Stimulated activated naive CD8-positive, alpha-beta T cell treated with anti-CD3 and anti-CD28 coated beads, Interleukin-15, amount 100 ng/mL, for 72 hours (primary cell): ENCODE measurements at regions not wholly inside any gene's neighbourhood (a gene's known extent, or its start where the extent isn't known, plus 50 kb on each side); places are given as distances from the start of the nearest gene placed in this dataset.

Experiments used
- ATAC-seq: fragments of 150-1000 bp; cut with Tn5 transposase; 2 replicates; pipeline ENCODE4 v1.10.0; 2021; ENCODE audit warnings: mild to moderate bottlenecking, moderate library complexity
- DNase-seq, 2 donors: peaks; one replicate each; pipeline ENCODE4 v3.0.0; 2021 to 2022
- H3K27ac Mint-ChIP-seq, 2 donors: one replicate each; pipeline ENCODE4 v1.8.0; 2022; ENCODE audit warnings: mild to moderate bottlenecking in 2 of 2, mixed read lengths in 2 of 2, moderate library complexity in 2 of 2
- H3K27me3 Mint-ChIP-seq: one replicate; pipeline ENCODE4 v1.8.0; 2022; ENCODE audit warnings: mixed read lengths
- H3K4me1 Mint-ChIP-seq: one replicate; pipeline ENCODE4 v1.8.0; 2022; ENCODE audit warnings: mild to moderate bottlenecking, mixed read lengths
- H3K4me3 Mint-ChIP-seq, 2 donors: one replicate each; pipeline ENCODE4 v1.8.0; 2022; ENCODE audit warnings: mild to moderate bottlenecking in 2 of 2, mixed read lengths in 2 of 2, moderate library complexity in 1 of 2
- H3K9me3 Mint-ChIP-seq, 2 donors: one replicate each; pipeline ENCODE4 v1.8.0; 2022; ENCODE audit warnings: mixed read lengths in 2 of 2

DNA sequence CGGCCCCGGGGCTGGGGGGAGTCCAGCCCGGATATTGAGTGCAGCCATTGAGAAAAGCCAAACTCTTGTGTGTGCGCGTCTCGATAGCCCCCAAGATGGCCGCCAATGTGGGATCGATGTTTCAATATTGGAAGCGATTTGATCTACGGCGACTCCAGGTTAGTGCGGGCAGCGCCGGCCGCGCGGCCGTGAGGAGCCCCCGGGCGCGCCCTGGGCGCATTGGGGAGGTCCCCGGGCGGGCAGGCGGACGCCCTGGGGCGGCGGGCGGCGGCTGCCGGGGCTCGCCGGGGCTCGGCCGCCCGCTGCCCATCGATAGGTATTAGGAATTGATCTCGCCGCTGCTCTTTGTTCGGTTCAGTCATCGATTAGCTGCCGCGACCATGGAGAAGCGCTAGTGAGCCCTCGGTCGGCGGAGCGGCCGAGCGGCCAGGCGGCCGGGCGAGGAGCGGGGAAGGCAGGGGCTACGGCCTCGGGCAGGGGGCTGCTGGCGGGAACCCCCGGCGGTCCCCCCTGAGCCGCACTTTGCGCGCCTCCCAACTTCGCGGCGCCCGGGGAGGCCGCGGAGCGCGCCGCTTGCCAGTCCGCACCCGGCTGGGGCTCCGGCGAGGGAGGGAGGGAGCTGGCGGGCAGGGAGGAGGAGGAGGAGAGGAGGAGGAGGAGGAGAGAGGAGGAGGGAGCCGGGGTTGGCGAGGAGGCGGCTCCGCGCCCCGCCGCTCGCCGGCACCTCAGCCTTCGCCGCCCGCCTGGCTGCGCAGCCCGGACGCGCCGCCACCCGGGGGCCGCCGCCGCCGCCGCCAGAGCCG is 113.9 kb upstream of the MYL2 start, which contains the start of gene CUX2:
Gene CUX2, plus strand, starts transcription at position 83 of the 803 bp plus-strand sequence.
- Mint-ChIP-seq H3K4me3 (peak within 1 kb of the TSS; percentile 80 to 87), H3K27me3 (peaks cover 84% of the 10 kb centered on the region), H3K4me1 (peaks cover 26% of the 10 kb centered on the region), H3K9me3 (no peaks in the 10 kb centered on the region), H3K27ac (peak within 1 kb of the TSS in 1 of 2 donors; percentile 14)
- peak in 1 of 2 donors; percentile 8 for DNase-seq
- peak; percentile 39 for ATAC-seq

DNA sequence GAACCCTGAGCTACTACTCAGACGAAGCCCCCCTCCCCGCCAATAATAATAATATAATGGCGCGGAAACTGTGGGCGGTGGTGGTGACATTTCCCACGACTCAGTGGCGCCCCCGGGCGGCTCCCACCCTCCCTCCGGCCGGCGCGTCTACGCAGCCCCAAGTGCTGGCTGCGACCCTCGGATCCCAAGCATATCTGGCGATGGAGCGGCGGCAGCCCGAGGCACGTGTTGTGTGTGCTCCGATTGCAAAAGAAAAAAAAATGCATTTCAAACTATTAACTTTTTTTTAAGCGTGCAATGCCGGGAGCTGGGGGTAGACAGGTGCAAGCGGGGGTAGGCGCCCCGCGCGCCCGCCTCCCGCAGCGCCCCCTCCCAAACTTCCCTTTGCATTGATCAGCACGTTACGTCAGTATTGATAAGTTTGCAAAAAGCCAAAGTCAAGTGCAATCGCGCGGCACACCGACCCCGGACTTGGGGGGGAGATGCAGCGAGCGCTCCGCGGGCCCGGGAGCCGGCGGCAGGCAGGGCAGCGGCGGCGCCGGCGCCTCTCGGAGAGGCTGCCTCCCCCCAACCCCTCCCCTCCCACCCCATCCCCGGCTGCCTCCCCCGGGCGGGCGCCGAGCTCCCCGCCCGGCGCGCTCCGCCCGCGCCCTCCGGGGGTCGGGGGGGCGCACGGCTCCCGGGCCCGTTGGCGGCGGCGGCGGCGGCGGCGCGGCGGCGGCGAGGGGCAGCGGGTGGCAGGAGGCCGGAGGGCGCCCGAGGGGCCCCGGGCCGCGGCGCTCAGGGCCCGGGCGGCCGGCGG is 113.1 kb upstream of the MYL2 start:
- peaks cover 81% of the 10 kb centered on the region for H3K27me3 Mint-ChIP-seq
- H3K4me3 Mint-ChIP-seq = peak overlapping the region; percentile 53 to 65
- DNase-seq (no peak), ATAC-seq (peak; percentile 18)
- H3K9me3 Mint-ChIP-seq = no peaks in the 10 kb centered on the region
- H3K27ac Mint-ChIP-seq = no peak overlapping the region
- H3K4me1 Mint-ChIP-seq = peaks cover 26% of the 10 kb centered on the region

DNA sequence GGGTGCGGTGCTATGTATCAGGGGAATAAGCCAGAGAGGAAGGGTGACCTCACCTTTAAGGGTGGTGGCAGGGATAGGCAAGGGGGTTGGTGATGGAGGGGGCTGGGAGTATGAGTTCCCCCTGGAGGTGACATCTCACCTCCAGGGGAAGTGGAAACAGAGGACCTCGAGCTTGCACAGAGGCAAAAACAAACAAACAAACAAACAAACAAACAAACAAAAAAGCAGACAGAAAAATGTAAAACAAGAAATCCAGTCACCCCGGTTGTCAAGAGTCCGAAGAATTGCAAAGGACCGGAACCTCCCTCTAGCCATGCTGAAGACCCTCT is 112.2 kb upstream of the MYL2 start:
- Mint-ChIP-seq H3K4me3 (peak overlapping the region; percentile 52 to 72), H3K9me3 (no peaks in the 10 kb centered on the region), H3K27me3 (peaks cover 74% of the 10 kb centered on the region), H3K27ac (no peak overlapping the region), H3K4me1 (peaks cover 26% of the 10 kb centered on the region)
- ATAC-seq = no peak
- no peak for DNase-seq

DNA sequence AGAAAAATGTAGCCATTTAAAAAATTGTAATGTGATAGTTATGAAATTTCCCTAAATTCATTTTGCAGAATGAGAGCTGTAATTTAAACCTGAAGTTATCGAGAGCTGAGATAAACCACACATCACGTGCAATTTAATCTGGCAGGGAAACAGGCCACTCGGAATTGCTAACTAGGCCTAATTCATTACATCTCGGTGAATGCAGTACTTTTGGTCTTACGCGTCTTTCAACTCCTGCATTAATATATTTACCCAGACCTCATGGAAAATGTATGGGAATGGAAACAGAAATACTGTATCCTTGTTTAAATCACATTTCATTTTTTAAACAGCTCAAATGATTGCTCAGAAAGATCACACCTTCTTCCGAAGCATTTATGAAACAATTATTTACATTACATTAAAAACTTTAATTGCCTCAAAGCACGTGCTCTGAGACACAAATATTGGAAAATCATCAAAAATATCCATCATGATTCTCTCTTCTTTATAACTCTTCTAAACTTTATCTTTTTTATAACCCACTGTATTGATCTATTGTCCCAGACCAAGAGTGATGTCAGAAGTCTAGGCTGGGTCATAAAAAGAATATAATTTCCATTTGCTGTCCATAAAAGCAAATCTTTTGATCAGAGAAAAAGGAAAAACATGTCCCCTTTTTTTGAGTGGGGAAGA is 111.7 kb upstream of the MYL2 start:
- no peak for DNase-seq
- no peaks in the 10 kb centered on the region for H3K9me3 Mint-ChIP-seq
- H3K4me3 Mint-ChIP-seq = peak overlapping the region; percentile 52 to 72
- peaks cover 69% of the 10 kb centered on the region for H3K27me3 Mint-ChIP-seq
- peaks cover 26% of the 10 kb centered on the region for H3K4me1 Mint-ChIP-seq
- no peak for ATAC-seq
- no peak overlapping the region for H3K27ac Mint-ChIP-seq

DNA sequence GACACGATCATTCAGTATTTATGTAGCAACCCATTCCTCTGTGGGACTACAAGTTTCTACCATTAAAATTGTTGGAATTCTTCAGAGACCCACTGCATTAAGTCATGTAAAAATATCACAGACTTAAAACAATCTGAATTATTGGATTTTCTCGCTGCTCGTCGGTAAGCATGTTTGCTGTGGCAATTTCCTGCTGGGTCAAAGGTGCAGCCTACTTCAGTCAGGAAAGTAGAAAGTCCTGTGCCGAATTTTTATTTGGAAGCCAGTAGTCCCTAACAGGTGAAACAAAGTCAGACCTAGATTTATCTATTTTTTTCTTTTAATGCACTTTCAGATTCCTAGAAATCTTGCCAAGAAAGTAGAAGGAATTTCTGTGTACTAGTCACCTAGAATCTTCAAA is 110.4 kb upstream of the MYL2 start:
- no peaks in the 10 kb centered on the region for H3K9me3 Mint-ChIP-seq
- H3K27ac Mint-ChIP-seq = no peak overlapping the region
- H3K4me1 Mint-ChIP-seq = peaks cover 17% of the 10 kb centered on the region
- no peak for DNase-seq
- peaks cover 68% of the 10 kb centered on the region for H3K27me3 Mint-ChIP-seq
- H3K4me3 Mint-ChIP-seq = no peak overlapping the region
- no peak for ATAC-seq

DNA sequence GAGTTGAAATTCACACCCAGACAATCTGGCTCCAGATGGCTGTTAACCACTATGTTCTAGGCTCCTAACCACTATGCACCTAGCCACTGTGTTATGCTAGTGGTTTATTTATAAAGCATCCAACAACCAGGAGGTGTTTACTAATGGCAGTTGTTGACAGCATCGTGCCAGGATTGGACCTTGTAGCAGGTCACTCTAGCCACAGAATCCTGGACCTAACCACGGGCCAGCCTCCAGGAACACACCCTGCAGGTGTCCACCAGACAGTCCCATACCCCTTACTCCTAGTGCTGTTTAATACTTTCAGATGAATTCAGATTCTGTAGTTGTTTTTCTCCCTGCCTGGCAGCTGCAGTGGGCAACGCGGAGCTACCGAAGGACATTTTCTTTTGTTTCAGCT is 109.4 kb upstream of the MYL2 start:
- Mint-ChIP-seq H3K27me3 (peaks cover 63% of the 10 kb centered on the region), H3K9me3 (no peaks in the 10 kb centered on the region), H3K4me1 (peaks cover 6% of the 10 kb centered on the region), H3K4me3 (no peak overlapping the region), H3K27ac (no peak overlapping the region)
- no peak for DNase-seq
- no peak for ATAC-seq

DNA sequence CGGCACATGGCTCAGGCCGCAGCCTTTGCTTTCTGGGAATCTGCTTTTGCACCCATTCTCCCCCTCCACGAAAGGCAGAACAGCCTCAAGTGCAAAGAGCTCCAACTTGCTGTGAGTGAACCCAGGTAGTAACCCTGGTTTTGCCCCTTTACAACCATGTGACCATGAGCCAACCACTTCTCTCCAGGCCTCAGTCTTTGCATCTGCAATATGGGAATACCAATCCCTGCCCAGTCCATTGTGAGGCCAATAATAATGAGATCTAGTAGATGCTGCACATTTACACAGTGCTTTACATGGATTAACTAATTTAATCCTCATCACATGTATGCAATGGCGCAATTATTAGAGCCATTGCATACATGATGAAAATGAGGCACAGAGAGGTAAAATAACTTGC is 108.9 kb upstream of the MYL2 start:
- peaks cover 65% of the 10 kb centered on the region for H3K27me3 Mint-ChIP-seq
- H3K9me3 Mint-ChIP-seq = no peaks in the 10 kb centered on the region
- ATAC-seq (no peak), DNase-seq (no peak)
- H3K4me3 Mint-ChIP-seq = no peak overlapping the region
- H3K27ac Mint-ChIP-seq = no peak overlapping the region
- peaks cover 7% of the 10 kb centered on the region for H3K4me1 Mint-ChIP-seq

DNA sequence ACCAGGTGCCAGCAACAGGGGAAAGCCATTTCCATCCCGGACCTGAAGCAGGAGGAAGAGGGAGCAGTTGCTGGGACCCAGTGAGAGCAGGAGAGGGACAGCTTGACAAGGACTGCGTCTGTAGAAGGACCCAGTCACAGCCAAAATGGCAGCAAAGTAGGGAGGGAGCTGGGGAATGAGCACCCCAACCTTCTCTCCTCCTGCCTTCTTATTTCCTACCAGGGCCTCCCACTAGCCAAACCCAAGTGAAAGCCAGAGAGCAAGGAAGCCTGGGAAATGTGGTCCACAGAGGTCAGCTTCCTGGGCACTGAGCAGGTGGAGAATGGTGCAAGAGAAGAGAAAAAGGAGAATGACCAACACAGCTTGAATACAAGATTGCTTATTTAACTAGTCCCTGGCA is 108.5 kb upstream of the MYL2 start:
- H3K4me1 Mint-ChIP-seq = peaks cover 9% of the 10 kb centered on the region

DNA sequence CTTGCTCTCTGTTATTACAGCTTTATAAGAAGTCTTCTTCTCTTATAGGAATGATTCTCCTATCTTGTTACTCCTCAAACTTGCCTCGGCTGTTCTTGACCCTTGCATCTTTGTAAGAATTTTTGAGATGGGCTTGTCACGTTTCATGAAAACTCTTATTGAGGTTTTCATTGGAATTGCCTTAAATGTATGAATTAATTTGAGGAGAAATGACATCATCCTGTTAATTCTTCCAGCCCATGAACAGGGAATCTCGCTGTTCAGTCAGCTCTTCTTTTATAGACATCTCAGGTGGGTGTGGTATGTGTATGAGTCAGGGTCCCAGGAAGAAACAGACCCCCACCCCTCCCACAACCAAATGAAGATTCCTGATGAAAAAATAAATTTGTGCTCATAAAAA is 107.1 kb upstream of the MYL2 start:
- ATAC-seq (no peak), DNase-seq (no peak)
- Mint-ChIP-seq H3K27me3 (peaks cover 56% of the 10 kb centered on the region), H3K9me3 (no peaks in the 10 kb centered on the region), H3K4me1 (peaks cover 5% of the 10 kb centered on the region), H3K4me3 (no peak overlapping the region), H3K27ac (no peak overlapping the region)

More for the DNA sequence above, 108.5 kb upstream of the MYL2 start:
- H3K27me3 Mint-ChIP-seq = peaks cover 68% of the 10 kb centered on the region
- no peak overlapping the region for H3K4me3 Mint-ChIP-seq
- H3K27ac Mint-ChIP-seq = no peak overlapping the region
- DNase-seq (no peak), ATAC-seq (no peak)
- no peaks in the 10 kb centered on the region for H3K9me3 Mint-ChIP-seq

DNA sequence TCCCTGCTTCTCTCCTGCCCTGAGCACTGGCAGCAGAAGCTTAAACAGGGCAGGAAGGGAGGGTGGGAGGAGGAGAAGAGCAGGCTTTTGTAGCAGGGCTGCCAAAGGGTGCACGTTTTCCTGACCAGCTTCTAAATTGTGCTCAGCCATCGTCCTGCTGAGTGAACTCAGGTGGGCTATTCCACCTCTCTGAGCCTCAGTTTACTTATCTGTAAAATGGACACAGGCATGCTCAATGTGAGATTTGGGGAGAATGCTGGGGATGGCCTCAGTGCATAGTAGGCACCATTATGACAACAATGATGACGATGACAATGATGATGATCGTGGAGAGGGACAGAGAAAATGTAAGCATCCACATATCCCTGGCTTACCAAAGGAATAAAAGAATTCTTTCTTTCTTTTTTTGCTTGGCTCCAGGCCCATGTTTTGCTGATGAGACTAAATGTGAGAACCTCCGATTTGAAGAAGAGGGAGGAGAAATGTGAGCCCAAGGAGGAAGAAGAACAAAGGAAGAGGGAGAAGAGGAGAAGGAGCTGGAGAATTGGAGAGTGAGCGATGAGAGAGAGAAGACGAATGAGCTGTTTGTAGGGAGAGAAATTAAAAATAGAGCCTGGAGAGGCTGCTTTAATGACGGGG is 105.5 kb upstream of the MYL2 start:
- Mint-ChIP-seq H3K4me1 (peaks cover 4% of the 10 kb centered on the region), H3K4me3 (no peak overlapping the region), H3K27ac (no peak overlapping the region), H3K9me3 (no peaks in the 10 kb centered on the region), H3K27me3 (peaks cover 50% of the 10 kb centered on the region)
- ATAC-seq = no peak
- DNase-seq = no peak

DNA sequence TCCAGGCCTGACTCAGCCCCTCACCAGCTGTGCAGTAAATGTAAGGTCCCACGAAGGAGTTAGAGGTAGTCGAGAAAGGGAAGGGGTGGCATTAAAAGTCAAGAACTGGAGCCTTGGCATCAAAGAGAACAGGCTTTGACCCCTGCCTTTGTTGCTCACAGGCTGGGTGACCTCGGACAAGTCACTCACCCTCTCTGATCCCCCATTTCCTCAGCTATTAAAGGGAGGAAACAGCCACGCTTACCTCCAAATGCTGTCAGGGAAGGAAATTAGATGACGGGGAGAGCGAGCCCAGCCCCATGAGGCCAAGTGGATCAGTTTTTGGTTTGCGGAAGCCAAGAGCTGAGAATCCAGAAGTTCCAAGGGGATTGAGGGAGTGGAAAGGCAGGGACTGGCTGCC is 104.9 kb upstream of the MYL2 start:
- Mint-ChIP-seq H3K27me3 (peaks cover 50% of the 10 kb centered on the region), H3K4me3 (no peak overlapping the region), H3K4me1 (peaks cover 4% of the 10 kb centered on the region), H3K27ac (no peak overlapping the region), H3K9me3 (no peaks in the 10 kb centered on the region)
- ATAC-seq (no peak), DNase-seq (no peak)

DNA sequence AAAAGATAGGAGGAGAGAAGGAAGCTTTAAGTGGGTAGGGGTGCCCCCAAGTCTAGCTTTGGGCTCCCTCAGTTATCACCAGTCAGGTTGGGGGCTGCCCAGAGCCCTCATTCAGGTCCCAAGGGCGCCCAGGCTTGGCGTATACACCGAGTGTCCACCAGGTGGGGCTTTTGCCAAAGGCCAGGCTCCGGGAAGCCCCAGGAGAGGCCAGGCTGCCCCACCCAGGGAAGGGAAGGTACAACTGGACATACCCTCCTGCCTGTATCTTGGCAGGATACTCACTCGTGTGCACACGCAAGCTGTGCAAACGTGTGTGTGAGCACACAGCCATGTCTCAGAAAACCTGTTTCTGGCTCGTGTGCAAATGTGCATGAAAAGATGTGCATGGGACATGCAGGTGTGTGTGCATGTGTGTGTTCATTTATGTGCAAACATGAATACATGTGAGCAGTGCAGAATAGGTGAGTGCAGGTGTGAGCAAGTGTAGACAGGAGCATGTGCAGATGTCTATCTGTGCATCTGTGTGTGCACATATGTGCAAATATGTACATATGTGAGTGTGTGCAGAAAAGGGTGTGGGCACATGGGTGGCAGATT is 103.9 kb upstream of the MYL2 start:
- no peaks in the 10 kb centered on the region for H3K9me3 Mint-ChIP-seq
- no peak overlapping the region for H3K27ac Mint-ChIP-seq
- no peak overlapping the region for H3K4me3 Mint-ChIP-seq
- DNase-seq (peak; percentile 47 to 53), ATAC-seq (peak; percentile 76)
- peaks cover 48% of the 10 kb centered on the region for H3K27me3 Mint-ChIP-seq
- peaks cover 4% of the 10 kb centered on the region for H3K4me1 Mint-ChIP-seq

DNA sequence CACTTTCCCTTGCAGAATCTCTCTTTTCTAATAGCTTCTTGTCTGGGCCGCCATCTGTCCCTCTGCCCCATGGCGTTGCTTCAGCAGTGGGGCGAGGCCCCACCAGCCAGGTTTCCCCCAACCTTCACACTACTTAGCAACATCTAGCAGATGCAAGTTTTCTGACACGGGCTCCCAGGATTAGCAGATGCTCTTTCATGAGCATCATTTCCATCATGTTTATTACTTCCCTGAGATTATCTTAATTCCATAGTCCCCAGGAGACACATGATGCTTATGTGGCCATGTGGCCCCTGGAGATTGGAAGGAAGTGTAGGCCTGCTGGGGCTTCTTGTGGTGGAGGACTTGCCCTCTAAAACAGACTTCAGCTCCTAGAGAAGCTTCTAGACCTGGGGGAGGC is 102.0 kb upstream of the MYL2 start:
- Mint-ChIP-seq H3K4me3 (no peak overlapping the region), H3K4me1 (peaks cover 4% of the 10 kb centered on the region), H3K27me3 (peaks cover 49% of the 10 kb centered on the region), H3K27ac (no peak overlapping the region), H3K9me3 (no peaks in the 10 kb centered on the region)
- no peak for DNase-seq
- no peak for ATAC-seq

DNA sequence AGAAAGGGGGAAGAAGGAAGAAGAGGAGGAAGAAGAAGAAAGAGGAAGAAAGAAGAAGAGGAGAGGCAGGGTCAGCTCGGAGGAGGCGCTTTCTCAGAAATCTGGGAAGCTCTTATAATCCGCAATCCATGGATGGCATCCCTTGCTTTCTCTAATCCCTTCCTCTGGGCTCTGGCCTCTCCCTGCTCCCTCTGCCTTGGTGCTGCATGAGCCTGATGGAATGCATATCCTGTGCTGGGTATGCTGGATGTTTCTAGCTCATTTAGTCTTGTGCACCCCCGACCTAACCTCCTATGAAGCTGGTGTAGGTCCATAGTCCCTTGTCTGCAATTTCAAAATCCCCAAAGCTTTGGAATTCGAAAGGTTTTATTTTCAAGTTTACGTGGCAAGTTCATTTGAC is 94.2 kb upstream of the MYL2 start:
- Mint-ChIP-seq H3K4me3 (no peak overlapping the region), H3K4me1 (no peaks in the 10 kb centered on the region), H3K9me3 (peaks cover 5 to 22% of the 10 kb centered on the region in 2 donors), H3K27me3 (peaks cover 31% of the 10 kb centered on the region), H3K27ac (no peak overlapping the region)
- DNase-seq (no peak), ATAC-seq (no peak)

DNA sequence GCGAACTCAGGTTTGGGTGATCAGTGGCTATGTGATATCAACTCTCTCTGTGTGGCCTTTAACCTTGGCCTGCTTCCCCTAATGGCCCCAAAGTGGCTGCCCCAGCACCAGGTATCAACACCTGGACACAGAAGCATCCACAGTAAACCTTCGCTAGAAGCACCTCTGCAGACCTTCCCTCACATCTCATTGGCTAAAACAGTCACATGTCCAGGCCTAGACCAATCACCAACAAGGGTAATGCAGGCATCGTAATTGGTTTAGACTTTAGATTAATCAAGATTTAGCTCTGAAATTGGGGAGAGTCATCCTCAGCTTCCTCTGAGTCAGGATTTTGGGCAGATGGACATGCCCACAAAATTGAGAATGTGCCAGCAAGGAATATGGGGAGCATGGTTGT is 92.5 kb upstream of the MYL2 start:
- Mint-ChIP-seq H3K4me1 (no peaks in the 10 kb centered on the region), H3K9me3 (peaks cover 9 to 22% of the 10 kb centered on the region in 2 donors), H3K27me3 (peaks cover 28% of the 10 kb centered on the region), H3K27ac (no peak overlapping the region), H3K4me3 (no peak overlapping the region)
- DNase-seq (no peak), ATAC-seq (no peak)
